Endothelial cell of umbilical vein (primary cell): ENCODE measurements at regions not wholly inside any gene's neighbourhood (a gene's known extent, or its start where the extent isn't known, plus 50 kb on each side); places are given as distances from the start of the nearest gene placed in this dataset.

Source experiments
- BruUV-seq: library from RNA; stranded (reverse); fragments of 400-500 nt; replicated peaks from 2 replicates; lab custom pipeline; 2021; lab: Mats Ljungman, UMichigan
- CTCF ChIA-PET: fragments of 300-600, 350-600 bp; sonication (Branson Sonifier 250); formaldehyde crosslinking; loops from one replicate; lab custom pipeline; 2021; ENCODE audit warnings: antibody characterized with exemption, inconsistent platforms; lab: Charles Lee
- POLR2A ChIA-PET: fragments of 300-600, 350-600 bp; sonication (Branson Sonifier 250); formaldehyde crosslinking; loops from one replicate; lab custom pipeline; 2021; ENCODE audit warnings: antibody characterized with exemption, inconsistent platforms; lab: Charles Lee
- DNase-seq: peaks from one replicate; pipeline ENCODE4 v3.0.0-alpha.2; 2011; ENCODE audit warnings: low read depth, low spot score
- FAIRE-seq: peaks from 2 replicates; lab custom pipeline; 2011; peaks lifted over from hg19 to GRCh38; lab: Jason Lieb, UNC
- H2AFZ ChIP-seq: 2 replicates; pipeline ENCODE4 v1.6.0; 2012; ENCODE audit warnings: low read depth, low read length, control low read depth, inconsistent platforms
- H3K27ac ChIP-seq: 2 replicates; pipeline ENCODE4 v1.5.1; 2011; ENCODE audit warnings: low read depth, mild to moderate bottlenecking, control low read depth, low read length, moderate library complexity; ENCODE audit not compliant: insufficient read depth
- H3K27me3 ChIP-seq, 2 experiments: 2 replicates each; pipeline versions ENCODE4 v1.6.0 to v1.6.1; 2011; ENCODE audit warnings: low read length in 2 of 2, mixed read lengths in 1 of 2; ENCODE audit not compliant: control insufficient read depth in 2 of 2, insufficient read depth in 2 of 2
- H3K36me3 ChIP-seq, 2 experiments: 2 replicates in 1 of 2; 3 replicates in 1 of 2; pipeline ENCODE4 v1.5.1; 2011; ENCODE audit warnings: low read length in 2 of 2, mild to moderate bottlenecking in 1 of 2, moderate library complexity in 1 of 2; ENCODE audit not compliant: control insufficient read depth in 2 of 2, insufficient read depth in 2 of 2; ENCODE audit errors: extremely low read depth in 1 of 2
- H3K4me1 ChIP-seq: 3 replicates; pipeline ENCODE4 v1.5.1; 2011; ENCODE audit warnings: mild to moderate bottlenecking, low read length; ENCODE audit not compliant: control insufficient read depth, insufficient read depth; ENCODE audit errors: extremely low read depth
- H3K4me2 ChIP-seq: 2 replicates; pipeline ENCODE4 v1.6.1; 2011; ENCODE audit warnings: low read length, control low read depth, mixed read lengths; ENCODE audit not compliant: insufficient read depth
- H3K4me3 ChIP-seq, 3 experiments: fragments of 200-600 bp in 1 of 3; sonication (generic), shearing (Covaris generic) in 1 of 3; replicated peaks in 1 of 3; 2 replicates each; pipeline ENCODE4 v1.5.1; 2011 to 2016; ENCODE audit warnings: control low read depth in 3 of 3, low read length in 3 of 3, mild to moderate bottlenecking in 2 of 3, inconsistent platforms in 1 of 3, low read depth in 1 of 3, moderate library complexity in 1 of 3; ENCODE audit not compliant: insufficient read depth in 1 of 3
- H3K79me2 ChIP-seq: 2 replicates; pipeline ENCODE4 v1.6.0; 2012; ENCODE audit warnings: low read length, inconsistent platforms; ENCODE audit not compliant: control insufficient read depth, insufficient read depth
- H3K9ac ChIP-seq: replicated peaks from 2 replicates; pipeline ENCODE3; 2011; ENCODE audit warnings: low read length, control low read depth; ENCODE audit not compliant: insufficient read depth; ENCODE audit errors: extremely low read depth
- H3K9me1 ChIP-seq: replicated peaks from 3 replicates; pipeline ENCODE4 v1.6.0; 2011; ENCODE audit warnings: mild to moderate bottlenecking, low read length; ENCODE audit not compliant: control insufficient read depth, insufficient read depth; ENCODE audit errors: extremely low read depth
- H3K9me3 ChIP-seq: replicated peaks from 2 replicates; pipeline ENCODE4 v1.5.1; 2012; ENCODE audit warnings: low read length, inconsistent platforms; ENCODE audit not compliant: control insufficient read depth, insufficient read depth
- H4K20me1 ChIP-seq: replicated peaks from 2 replicates; pipeline ENCODE3; 2011; ENCODE audit warnings: mild to moderate bottlenecking, low read length; ENCODE audit not compliant: control insufficient read depth, insufficient read depth; ENCODE audit errors: extremely low read depth
- EZH2 ChIP-seq: IDR thresholded peaks from 2 replicates; pipeline ENCODE4 v1.6.1; 2012; ENCODE audit warnings: borderline replicate concordance, low read depth, mild to moderate bottlenecking, moderate library complexity, low read length, inconsistent platforms; ENCODE audit not compliant: severe bottlenecking
- FOS ChIP-seq: IDR thresholded peaks from 2 replicates; pipeline ENCODE4 v1.6.1; 2011; ENCODE audit warnings: mild to moderate bottlenecking, low read length, moderate library complexity, borderline replicate concordance; ENCODE audit not compliant: insufficient read depth
- GATA2 ChIP-seq: IDR thresholded peaks from 2 replicates; pipeline ENCODE4 v1.7.0; 2011; ENCODE audit warnings: low read depth, mild to moderate bottlenecking, moderate library complexity, mixed read lengths, low read length; ENCODE audit not compliant: insufficient read length, insufficient read depth
- JUN ChIP-seq: IDR thresholded peaks from 2 replicates; pipeline ENCODE4 v1.6.1; 2011; ENCODE audit warnings: borderline replicate concordance, low read depth; ENCODE audit not compliant: insufficient read length, insufficient read depth
- MYC ChIP-seq: IDR thresholded peaks from one replicate; pipeline ENCODE4 v1.6.1; 2011; ENCODE audit warnings: mild to moderate bottlenecking, low read depth, low read length
- POLR2A ChIP-seq: IDR thresholded peaks from 2 replicates; pipeline ENCODE4 v1.6.1; 2012; ENCODE audit warnings: low read depth, mild to moderate bottlenecking, control low read depth, low read length
- POLR2AphosphoS5 ChIP-seq: IDR thresholded peaks from 2 replicates; pipeline ENCODE4 v1.6.1; 2012; ENCODE audit warnings: low read depth, mild to moderate bottlenecking, control low read depth, low read length, moderate library complexity; ENCODE audit not compliant: insufficient read depth
- dilution Hi-C: fragments of 300-500 bp; cut with MboI; formaldehyde crosslinking; loops from one replicate; pipeline ENCODE4 v1.15.0; 2019; ENCODE audit warnings: low sequenced_read_pairs; ENCODE audit not compliant: extremely low pct_ligation_motif_present
- intact Hi-C: fragments of 100-400 bp; cut with micrococcal nuclease; formaldehyde crosslinking; loops from one replicate; pipeline ENCODE4 v1.10.0; 2022
- TF ChIP-seq, protein P1 (sequence below): IDR thresholded peaks from 2 replicates; pipeline ENCODE4 v1.6.1; 2011; ENCODE audit not compliant: insufficient read depth, insufficient read length
- TF ChIP-seq, protein P2 (sequence below), 2 donors: IDR thresholded peaks; 1 replicate in 1 of 2; 2 replicates in 1 of 2; pipeline ENCODE4 v1.5.1; 2011; ENCODE audit warnings: low read length in 2 of 2, mild to moderate bottlenecking in 2 of 2, moderate library complexity in 2 of 2, control low read depth in 1 of 2, inconsistent platforms in 1 of 2, low read depth in 1 of 2; ENCODE audit not compliant: insufficient read depth in 1 of 2; ENCODE audit errors: extremely low read depth in 1 of 2

DNA sequence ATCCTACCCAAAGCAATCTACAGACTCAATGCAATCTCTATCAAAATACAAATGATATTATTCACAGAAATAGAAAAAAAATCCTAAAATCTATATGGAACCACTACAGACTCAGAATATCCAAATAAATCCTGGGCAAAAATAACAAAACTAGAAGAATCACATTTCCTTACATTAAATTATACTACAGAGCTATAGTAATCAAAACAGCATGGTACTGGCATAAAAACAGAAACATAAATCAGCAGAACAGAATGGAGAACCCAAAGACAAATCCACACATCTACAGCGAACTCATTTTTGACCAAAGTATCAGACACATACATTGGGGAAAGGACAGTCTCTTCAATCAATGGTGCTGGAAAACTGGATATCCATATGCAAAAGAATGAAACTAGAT, 304.1 kb upstream of the FGF13 start:
- FAIRE-seq = no peak
- CTCF ChIA-PET = no interaction called here

More for the DNA sequence above, 304.1 kb upstream of the FGF13 start:
- intact Hi-C loops = no loop called here
- Histone ChIP-seq H3K27ac (no peak overlapping the region), H3K36me3 (no peaks in the 10 kb centered on the region), H3K4me2 (no peak overlapping the region), H2AFZ (no peak overlapping the region), H4K20me1 (no peaks in the 10 kb centered on the region), H3K9me1 (no peaks in the 10 kb centered on the region), H3K4me1 (no peaks in the 10 kb centered on the region), H3K79me2 (no peaks in the 10 kb centered on the region), H3K9ac (no peak overlapping the region), H3K9me3 (no peaks in the 10 kb centered on the region), H3K27me3 (no peaks in the 10 kb centered on the region), H3K4me3 (no peak overlapping the region)
- BruUV-seq = no TSS peak
- TF ChIP-seq MYC (no peak), POLR2AphosphoS5 (no peak), JUN (no peak), GATA2 (no peak), EZH2 (no peak), POLR2A (no peak), FOS (no peak)
- TF ChIP-seq, protein P1, sequence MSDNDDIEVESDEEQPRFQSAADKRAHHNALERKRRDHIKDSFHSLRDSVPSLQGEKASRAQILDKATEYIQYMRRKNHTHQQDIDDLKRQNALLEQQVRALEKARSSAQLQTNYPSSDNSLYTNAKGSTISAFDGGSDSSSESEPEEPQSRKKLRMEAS = no peak
- TF ChIP-seq, protein P2, sequence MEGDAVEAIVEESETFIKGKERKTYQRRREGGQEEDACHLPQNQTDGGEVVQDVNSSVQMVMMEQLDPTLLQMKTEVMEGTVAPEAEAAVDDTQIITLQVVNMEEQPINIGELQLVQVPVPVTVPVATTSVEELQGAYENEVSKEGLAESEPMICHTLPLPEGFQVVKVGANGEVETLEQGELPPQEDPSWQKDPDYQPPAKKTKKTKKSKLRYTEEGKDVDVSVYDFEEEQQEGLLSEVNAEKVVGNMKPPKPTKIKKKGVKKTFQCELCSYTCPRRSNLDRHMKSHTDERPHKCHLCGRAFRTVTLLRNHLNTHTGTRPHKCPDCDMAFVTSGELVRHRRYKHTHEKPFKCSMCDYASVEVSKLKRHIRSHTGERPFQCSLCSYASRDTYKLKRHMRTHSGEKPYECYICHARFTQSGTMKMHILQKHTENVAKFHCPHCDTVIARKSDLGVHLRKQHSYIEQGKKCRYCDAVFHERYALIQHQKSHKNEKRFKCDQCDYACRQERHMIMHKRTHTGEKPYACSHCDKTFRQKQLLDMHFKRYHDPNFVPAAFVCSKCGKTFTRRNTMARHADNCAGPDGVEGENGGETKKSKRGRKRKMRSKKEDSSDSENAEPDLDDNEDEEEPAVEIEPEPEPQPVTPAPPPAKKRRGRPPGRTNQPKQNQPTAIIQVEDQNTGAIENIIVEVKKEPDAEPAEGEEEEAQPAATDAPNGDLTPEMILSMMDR (IDR thresholded peaks at IDR 0.05; ENCODE audit: extremely low read depth in 1 of 2, insufficient read depth in 1 of 2, low read depth in 1 of 2, low read length in 2 of 2) = no peak
- POLR2A ChIA-PET = no interaction called here
- no peak for DNase-seq
- dilution Hi-C loops = no loop called here
